ENCODE measurements at regions not wholly inside any gene's neighbourhood (a gene's known extent, or its start where the extent isn't known, plus 50 kb on each side); places are given as distances from the start of the nearest gene placed in this dataset.

DNA sequence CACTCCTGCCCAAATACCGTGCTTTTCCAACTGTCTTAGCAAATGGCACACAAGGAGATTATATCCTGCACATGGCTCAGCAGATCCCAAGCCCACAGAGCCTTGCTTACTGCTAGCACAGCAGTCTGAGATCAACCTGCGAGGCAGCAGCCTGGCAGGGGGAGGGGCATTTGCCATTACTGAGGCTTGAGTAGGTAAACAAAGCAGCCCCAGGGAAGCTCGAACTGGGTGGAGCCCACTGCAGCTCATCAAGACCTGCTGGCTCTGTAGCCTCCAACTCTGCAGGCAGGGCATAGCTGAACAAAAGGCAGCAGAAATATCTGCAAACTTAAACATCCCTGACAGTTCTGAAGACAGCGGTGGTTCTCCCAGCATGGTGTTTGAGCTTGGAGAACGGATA, 70.1 kb upstream of the PTBP2 start:
- Histone ChIP-seq H3K4me3 (ENCODE audit: low read length) (no peak overlapping the region), H3K9ac (ENCODE audit: low read length) (no peak overlapping the region), H3K27me3 (ENCODE audit: low read depth, low read length) (no peaks in the 10 kb centered on the region), H3K9me3 (ENCODE audit: insufficient read depth, low read length) (no peaks in the 10 kb centered on the region), H3K79me2 (ENCODE audit: low read length) (no peaks in the 10 kb centered on the region), H4K20me1 (ENCODE audit: insufficient read depth, low read length) (no peaks in the 10 kb centered on the region), H3K4me1 (ENCODE audit: low read length) (no peaks in the 10 kb centered on the region), H3K4me2 (ENCODE audit: low read length) (no peak overlapping the region), H2AFZ (ENCODE audit: low read depth, low read length) (no peak overlapping the region), H3K36me3 (replicated peaks; ENCODE audit: low read depth, low read length) (no peaks in the 10 kb centered on the region), H3K27ac (ENCODE audit: low read length) (no peak overlapping the region)
- TF ChIP-seq EZH2phosphoT487 (IDR thresholded peaks at IDR 0.05; ENCODE audit: low read depth): no peak
- TF ChIP-seq CTCF (IDR thresholded peaks at IDR 0.05; ENCODE audit: low read depth, low read length): no peak

DNA sequence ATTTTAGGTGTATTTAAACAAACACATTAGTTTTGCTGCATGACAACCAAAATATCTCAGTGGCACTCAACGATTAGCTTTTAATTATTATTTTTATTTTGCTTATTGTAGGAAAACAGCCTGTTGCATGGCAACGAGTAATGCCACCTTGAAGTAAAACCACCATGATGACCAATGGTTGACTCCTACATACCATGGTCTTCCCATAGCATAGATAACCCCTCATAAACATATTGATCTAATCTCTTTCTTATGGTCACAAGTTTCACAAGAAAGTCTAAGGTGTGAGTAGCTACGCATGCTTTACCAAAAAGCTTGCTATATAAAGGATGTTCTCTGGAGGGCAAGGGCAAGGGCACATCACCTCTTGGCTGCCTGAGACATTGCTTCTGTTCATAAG, 61.5 kb upstream of the PTBP2 start:
- Histone ChIP-seq H3K4me2 (ENCODE audit: low read length) (no peak overlapping the region), H3K4me3 (ENCODE audit: low read length) (no peak overlapping the region), H3K79me2 (ENCODE audit: low read length) (no peaks in the 10 kb centered on the region), H3K27me3 (ENCODE audit: low read depth, low read length) (no peaks in the 10 kb centered on the region), H2AFZ (ENCODE audit: low read depth, low read length) (no peak overlapping the region), H3K9me3 (ENCODE audit: insufficient read depth, low read length) (no peaks in the 10 kb centered on the region), H3K9ac (ENCODE audit: low read length) (no peak overlapping the region), H3K4me1 (ENCODE audit: low read length) (no peaks in the 10 kb centered on the region), H4K20me1 (ENCODE audit: insufficient read depth, low read length) (no peaks in the 10 kb centered on the region), H3K27ac (ENCODE audit: low read length) (no peak overlapping the region), H3K36me3 (replicated peaks; ENCODE audit: low read depth, low read length) (no peaks in the 10 kb centered on the region)
- TF ChIP-seq EZH2phosphoT487 (IDR thresholded peaks at IDR 0.05; ENCODE audit: low read depth) (no peak), CTCF (IDR thresholded peaks at IDR 0.05; ENCODE audit: low read depth, low read length) (no peak)

GRCh38 chr1:96660503-96660902, 61.1 kb upstream of the PTBP2 start:
- no peak overlapping the region for H3K27ac ChIP-seq (ENCODE audit: low read length)
- H3K36me3 ChIP-seq (replicated peaks; ENCODE audit: low read depth, low read length): no peaks in the 10 kb centered on the region
- H3K9ac ChIP-seq (ENCODE audit: low read length): no peak overlapping the region
- no peak overlapping the region for H3K4me2 ChIP-seq (ENCODE audit: low read length)
- no peak overlapping the region for H3K4me3 ChIP-seq (ENCODE audit: low read length)
- H3K27me3 ChIP-seq (ENCODE audit: low read depth, low read length): no peaks in the 10 kb centered on the region
- no peak for TF ChIP-seq EZH2phosphoT487 (IDR thresholded peaks at IDR 0.05; ENCODE audit: low read depth)
- TF ChIP-seq CTCF (IDR thresholded peaks at IDR 0.05; ENCODE audit: low read depth, low read length): no peak
- H3K79me2 ChIP-seq (ENCODE audit: low read length): no peaks in the 10 kb centered on the region
- no peaks in the 10 kb centered on the region for H3K4me1 ChIP-seq (ENCODE audit: low read length)
- no peaks in the 10 kb centered on the region for H3K9me3 ChIP-seq (ENCODE audit: insufficient read depth, low read length)
- no peaks in the 10 kb centered on the region for H4K20me1 ChIP-seq (ENCODE audit: insufficient read depth, low read length)
- no peak overlapping the region for H2AFZ ChIP-seq (ENCODE audit: low read depth, low read length)
